ENCODE measurements at regions not wholly inside any gene's neighbourhood (a gene's known extent, or its start where the extent isn't known, plus 50 kb on each side); places are given as distances from the start of the nearest gene placed in this dataset.

DNA sequence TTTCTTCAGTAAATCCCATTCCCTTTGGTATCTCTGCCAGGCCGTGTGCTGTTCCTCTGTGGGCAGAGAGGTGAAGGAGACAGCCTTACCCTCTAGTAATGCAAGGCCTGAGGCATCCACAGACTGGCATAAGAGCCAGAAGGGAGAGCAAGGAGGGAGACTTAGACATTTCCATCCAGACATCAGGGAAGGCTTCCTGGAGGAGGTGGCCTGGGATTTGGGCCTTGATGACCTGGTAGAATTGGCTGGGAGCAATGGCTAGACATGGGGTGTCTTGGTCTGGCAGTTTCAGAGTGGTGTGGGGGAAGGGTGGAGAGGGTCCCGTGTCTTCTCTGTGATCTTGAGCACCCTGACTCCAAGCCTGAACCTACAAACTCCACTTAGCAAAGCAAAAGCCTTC is 81.8 kb downstream of the RHOB start:
- in situ Hi-C loops (cut with MboI; ENCODE audit: low pct_ligation_motif_present in 1 of 4, low pct_unique_long_range_greater_than_20kb in 1 of 4, low sequenced_read_pairs in 3 of 4): no loop called here

DNA sequence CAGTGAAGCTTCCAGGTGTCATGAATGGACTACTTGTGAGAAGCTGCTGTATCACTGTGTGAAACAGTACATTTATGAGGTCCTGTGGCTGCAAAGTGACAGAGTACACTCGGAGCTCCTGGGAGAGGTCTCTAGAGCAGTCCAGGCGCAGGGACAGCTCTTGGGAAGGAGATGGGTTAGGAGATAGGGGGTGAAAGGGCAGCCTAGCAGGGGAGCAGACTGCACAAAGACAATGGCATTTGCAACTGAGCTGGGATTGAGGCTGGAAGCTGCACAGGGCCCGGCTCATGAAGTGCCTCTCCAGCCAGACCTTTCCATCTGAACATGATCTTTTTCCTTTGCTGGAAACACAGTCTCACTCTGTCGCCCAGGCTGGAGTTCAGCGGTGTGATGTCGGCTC is 83.6 kb downstream of the RHOB start:
- TF ChIP-seq POLR2A (IDR thresholded peaks at IDR 0.05) (no peak), POLR2AphosphoS5 (IDR thresholded peaks at IDR 0.05) (no peak), EP300 (IDR thresholded peaks at IDR 0.05; ENCODE audit: low read depth) (no peak)
- TF ChIP-seq, protein P1, sequence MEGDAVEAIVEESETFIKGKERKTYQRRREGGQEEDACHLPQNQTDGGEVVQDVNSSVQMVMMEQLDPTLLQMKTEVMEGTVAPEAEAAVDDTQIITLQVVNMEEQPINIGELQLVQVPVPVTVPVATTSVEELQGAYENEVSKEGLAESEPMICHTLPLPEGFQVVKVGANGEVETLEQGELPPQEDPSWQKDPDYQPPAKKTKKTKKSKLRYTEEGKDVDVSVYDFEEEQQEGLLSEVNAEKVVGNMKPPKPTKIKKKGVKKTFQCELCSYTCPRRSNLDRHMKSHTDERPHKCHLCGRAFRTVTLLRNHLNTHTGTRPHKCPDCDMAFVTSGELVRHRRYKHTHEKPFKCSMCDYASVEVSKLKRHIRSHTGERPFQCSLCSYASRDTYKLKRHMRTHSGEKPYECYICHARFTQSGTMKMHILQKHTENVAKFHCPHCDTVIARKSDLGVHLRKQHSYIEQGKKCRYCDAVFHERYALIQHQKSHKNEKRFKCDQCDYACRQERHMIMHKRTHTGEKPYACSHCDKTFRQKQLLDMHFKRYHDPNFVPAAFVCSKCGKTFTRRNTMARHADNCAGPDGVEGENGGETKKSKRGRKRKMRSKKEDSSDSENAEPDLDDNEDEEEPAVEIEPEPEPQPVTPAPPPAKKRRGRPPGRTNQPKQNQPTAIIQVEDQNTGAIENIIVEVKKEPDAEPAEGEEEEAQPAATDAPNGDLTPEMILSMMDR (IDR thresholded peaks at IDR 0.05): no peak
- Histone ChIP-seq H3K9me3 (no peaks in the 10 kb centered on the region), H3K27ac (no peak overlapping the region), H3K36me3 (no peaks in the 10 kb centered on the region), H3K27me3 (no peaks in the 10 kb centered on the region), H3K4me3 (no peak overlapping the region), H3K4me1 (peaks cover 0 to 1% (median under 1%) of the 10 kb centered on the region in 4 donors)
- in situ Hi-C loops (cut with MboI; ENCODE audit: low pct_ligation_motif_present in 1 of 4, low pct_unique_long_range_greater_than_20kb in 1 of 4, low sequenced_read_pairs in 3 of 4) (no loop called here), intact Hi-C loops (cut with DNase I; ENCODE audit: low total_unique reads) (no loop called here)
- no peak for DNase-seq
- 94 to 100% methylated on average over 2 to 6 of the region's 6 CpGs for WGBS, 2 donors (ENCODE audit: low coverage in 1 of 2)

More for the DNA sequence above, 81.8 kb downstream of the RHOB start:
- intact Hi-C loops (cut with DNase I; ENCODE audit: low total_unique reads): no loop called here
- H3K4me3 ChIP-seq: no peak overlapping the region
- H3K36me3 ChIP-seq: no peaks in the 10 kb centered on the region
- WGBS, 2 donors (ENCODE audit: low coverage in 1 of 2): 81% methylated on average over 2 of the region's 2 CpGs; no CpG with 5 or more reads in 1 of the 2 donors
- H3K27ac ChIP-seq: no peak overlapping the region
- peaks cover 0 to 13% (median 2%) of the 10 kb centered on the region in 4 donors for H3K4me1 ChIP-seq
- no peak for DNase-seq
- H3K27me3 ChIP-seq: no peaks in the 10 kb centered on the region
- TF ChIP-seq POLR2A (IDR thresholded peaks at IDR 0.05) (no peak), EP300 (IDR thresholded peaks at IDR 0.05; ENCODE audit: low read depth) (no peak), POLR2AphosphoS5 (IDR thresholded peaks at IDR 0.05) (no peak)
- TF ChIP-seq, protein P1 (IDR thresholded peaks at IDR 0.05): no peak
- H3K9me3 ChIP-seq: no peaks in the 10 kb centered on the region

DNA sequence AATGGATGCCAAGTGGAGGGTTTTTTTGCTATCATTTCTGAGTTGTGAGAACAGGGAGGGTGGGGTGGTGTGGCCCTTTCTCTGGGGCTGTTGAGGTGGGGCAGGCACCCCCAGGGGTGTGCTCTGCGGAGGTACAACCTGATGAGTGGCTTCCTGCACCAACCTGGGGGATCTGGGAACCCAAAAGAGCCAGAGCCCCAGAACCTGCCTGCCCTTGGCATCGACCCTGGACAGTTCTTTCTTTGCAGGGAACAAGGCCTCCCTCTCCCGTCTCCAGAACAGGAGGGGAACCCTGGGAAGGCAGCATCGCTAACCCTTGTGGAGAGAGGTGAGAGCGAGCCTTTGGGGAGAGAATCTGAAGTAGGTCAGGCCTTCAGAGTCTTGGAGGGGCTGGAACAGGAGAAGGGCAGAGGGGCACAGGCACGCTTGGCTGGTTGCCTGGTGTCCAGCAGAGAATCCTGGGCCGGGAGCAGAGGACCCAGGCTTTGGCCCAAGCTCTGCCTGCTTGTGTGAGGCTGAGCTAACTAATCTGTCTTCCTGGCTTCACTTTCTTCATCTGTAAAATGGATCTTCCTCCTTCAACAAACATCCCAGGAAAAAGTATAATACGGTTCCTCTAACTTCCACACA is 84.9 kb downstream of the RHOB start:
- no peaks in the 10 kb centered on the region for H3K36me3 ChIP-seq
- no peak overlapping the region for H3K27ac ChIP-seq
- no peaks in the 10 kb centered on the region for H3K27me3 ChIP-seq
- 71 to 84% methylated on average over 2 to 8 of the region's 8 CpGs for WGBS, 2 donors (ENCODE audit: low coverage in 1 of 2)
- H3K4me1 ChIP-seq: no peaks in the 10 kb centered on the region
- no peaks in the 10 kb centered on the region for H3K9me3 ChIP-seq
- no peak overlapping the region for H3K4me3 ChIP-seq
- no peak for DNase-seq
- intact Hi-C loops (cut with DNase I; ENCODE audit: low total_unique reads): no loop called here
- in situ Hi-C loops (cut with MboI; ENCODE audit: low pct_ligation_motif_present in 1 of 4, low pct_unique_long_range_greater_than_20kb in 1 of 4, low sequenced_read_pairs in 3 of 4): no loop called here
- TF ChIP-seq, protein P1 (IDR thresholded peaks at IDR 0.05): no peak
- TF ChIP-seq POLR2AphosphoS5 (IDR thresholded peaks at IDR 0.05): no peak
- no peak for TF ChIP-seq EP300 (IDR thresholded peaks at IDR 0.05; ENCODE audit: low read depth)
- TF ChIP-seq POLR2A (IDR thresholded peaks at IDR 0.05): no peak

GRCh38 chr2:20532634-20533437 is 86.0 kb downstream of the RHOB start:
- intact Hi-C loops (cut with DNase I; ENCODE audit: low total_unique reads): no loop called here
- Histone ChIP-seq H3K4me3 (no peak overlapping the region), H3K4me1 (no peaks in the 10 kb centered on the region), H3K27ac (no peak overlapping the region), H3K27me3 (no peaks in the 10 kb centered on the region), H3K9me3 (no peaks in the 10 kb centered on the region), H3K36me3 (no peaks in the 10 kb centered on the region)
- 75% methylated on average over 10 to 17 of the region's 17 CpGs for WGBS, 2 donors (ENCODE audit: low coverage in 1 of 2)
- DNase-seq: no peak
- in situ Hi-C loops (cut with MboI; ENCODE audit: low pct_ligation_motif_present in 1 of 4, low pct_unique_long_range_greater_than_20kb in 1 of 4, low sequenced_read_pairs in 3 of 4): no loop called here
- no peak for TF ChIP-seq POLR2A (IDR thresholded peaks at IDR 0.05)
- no peak for TF ChIP-seq EP300 (IDR thresholded peaks at IDR 0.05; ENCODE audit: low read depth)
- no peak for TF ChIP-seq POLR2AphosphoS5 (IDR thresholded peaks at IDR 0.05)
- TF ChIP-seq, protein P1 (IDR thresholded peaks at IDR 0.05): no peak
